ENCODE measurements at regions not wholly inside any gene's neighbourhood (a gene's known extent, or its start where the extent isn't known, plus 50 kb on each side); places are given as distances from the start of the nearest gene placed in this dataset.
A peak's percentile ranks its signal among the peaks of the same experiment; 100 is the strongest.
"Not testable (repeated sequence)": the region's sequence is repeated elsewhere in the genome, so short reads cannot be mapped to it uniquely, and the experiment has no call there.

DNA sequence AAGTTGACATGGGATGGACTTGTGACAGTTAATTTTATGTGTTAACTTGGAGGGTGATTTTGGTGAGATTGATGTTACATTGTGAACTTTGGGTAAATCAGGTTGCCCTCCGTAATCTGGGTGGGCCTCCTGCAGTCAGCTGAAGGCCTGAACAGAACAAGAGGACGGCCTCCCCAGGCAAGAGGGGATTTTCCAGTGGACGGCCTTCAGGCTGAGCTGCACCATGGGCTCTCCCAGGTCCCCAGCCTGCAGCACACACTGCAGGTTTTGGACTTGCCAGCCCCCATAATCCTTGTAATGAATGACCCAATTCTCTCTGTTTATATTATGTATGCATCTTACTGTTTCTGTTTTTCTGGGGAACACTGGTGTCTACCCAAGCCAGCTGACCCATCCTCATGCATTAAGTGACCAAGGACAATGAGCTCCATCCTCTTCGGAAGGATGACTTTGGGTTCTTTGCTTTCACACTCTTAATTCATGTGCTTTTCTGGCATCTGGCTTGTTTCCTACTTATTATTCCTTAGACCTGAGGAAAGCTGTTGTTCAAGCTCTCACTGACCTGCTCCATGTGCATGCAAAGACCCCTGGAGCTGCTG, 64.2 kb downstream of the DACT2 start:
- no peak for FAIRE-seq
- DNase-seq (ENCODE audit: insufficient read length, low spot score) = no peak

DNA sequence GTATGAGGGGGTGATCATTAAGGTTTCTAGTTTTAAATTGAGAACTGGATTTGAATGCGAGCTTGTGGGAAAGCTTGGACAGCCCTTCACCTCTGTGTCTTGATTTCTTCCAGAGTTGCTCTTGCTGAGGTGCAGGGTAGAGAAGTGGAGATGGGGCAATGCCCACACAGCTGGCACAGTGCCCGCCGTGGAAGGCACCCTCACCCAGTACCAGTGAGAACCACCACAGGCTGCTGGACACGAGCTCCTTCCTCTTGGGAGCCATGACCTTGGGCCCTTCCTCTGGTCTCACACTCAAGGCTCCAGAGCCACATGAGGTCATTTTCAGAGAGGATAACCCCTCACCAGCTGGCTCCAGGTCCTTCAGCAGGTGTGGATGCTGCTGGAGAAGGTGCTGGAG, 67.3 kb downstream of the DACT2 start:
- no peak for DNase-seq (ENCODE audit: insufficient read length, low spot score)
- no peak for FAIRE-seq

DNA sequence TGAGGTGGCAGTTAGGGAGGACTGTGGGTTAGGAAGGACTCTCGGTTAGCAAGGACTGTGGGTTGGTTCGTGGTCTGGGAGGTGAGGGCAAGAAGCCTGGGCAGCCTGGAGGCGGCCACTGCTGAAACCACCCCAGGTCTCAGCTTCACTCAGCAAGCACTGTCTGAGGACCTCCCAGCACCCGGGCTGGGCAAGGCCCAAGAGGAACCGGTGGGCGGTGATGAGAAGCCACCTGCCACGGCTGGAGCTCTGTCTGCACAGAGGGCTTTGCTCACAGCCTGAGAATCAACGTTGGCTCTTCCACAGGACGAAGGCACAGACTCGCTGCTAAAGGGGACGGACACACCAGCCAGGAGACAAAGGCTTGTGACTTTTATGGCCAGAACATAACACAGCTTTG, 69.3 kb downstream of the DACT2 start:
- FAIRE-seq (no peak), DNase-seq (ENCODE audit: insufficient read length, low spot score) (no peak)

DNA sequence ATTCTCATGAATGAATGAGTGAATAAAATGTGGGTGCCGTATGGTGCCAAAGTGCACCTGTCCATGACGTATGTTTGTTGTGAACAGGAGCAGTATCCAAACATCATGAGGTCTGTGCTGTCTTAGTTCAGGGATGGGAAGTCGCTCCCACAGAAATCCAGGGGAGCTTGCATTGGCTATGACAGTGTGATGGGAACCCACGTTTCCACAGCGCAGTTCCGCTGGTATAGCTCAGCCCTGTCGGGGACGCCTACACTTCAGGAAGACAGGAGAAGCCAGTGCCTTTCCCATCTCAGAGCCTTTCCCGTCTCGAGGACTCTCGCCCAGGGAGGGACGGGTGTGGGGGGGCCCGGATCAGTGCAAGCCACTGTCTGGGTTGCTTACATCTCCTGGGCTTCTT, 69.8 kb downstream of the DACT2 start:
- DNase-seq (ENCODE audit: insufficient read length, low spot score) (no peak), FAIRE-seq (no peak)

DNA sequence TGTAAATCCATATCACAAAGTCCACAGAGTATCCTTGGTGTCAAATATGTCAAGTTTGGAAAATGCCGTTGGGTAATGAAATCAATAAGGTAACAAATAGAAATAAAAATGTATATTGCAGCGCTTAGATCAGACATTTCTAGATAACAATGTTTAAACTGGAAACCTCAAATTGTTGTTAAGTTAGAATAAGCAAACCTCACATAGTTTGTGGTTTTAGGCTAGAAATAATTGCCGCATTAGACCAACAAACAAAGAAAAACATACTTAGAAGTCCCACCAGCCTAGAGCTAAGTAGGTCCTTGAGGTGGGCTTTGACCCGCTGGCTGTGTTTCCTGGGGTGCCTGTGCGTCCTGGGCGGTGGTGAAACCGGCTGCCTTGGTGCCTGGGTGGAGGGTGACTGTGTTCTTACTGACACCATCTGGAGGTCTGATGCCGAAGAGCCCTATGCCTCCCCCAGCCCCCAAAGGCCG, 71.4 kb downstream of the DACT2 start:
- DNase-seq (ENCODE audit: insufficient read length, low spot score) = no peak
- no peak for FAIRE-seq

DNA sequence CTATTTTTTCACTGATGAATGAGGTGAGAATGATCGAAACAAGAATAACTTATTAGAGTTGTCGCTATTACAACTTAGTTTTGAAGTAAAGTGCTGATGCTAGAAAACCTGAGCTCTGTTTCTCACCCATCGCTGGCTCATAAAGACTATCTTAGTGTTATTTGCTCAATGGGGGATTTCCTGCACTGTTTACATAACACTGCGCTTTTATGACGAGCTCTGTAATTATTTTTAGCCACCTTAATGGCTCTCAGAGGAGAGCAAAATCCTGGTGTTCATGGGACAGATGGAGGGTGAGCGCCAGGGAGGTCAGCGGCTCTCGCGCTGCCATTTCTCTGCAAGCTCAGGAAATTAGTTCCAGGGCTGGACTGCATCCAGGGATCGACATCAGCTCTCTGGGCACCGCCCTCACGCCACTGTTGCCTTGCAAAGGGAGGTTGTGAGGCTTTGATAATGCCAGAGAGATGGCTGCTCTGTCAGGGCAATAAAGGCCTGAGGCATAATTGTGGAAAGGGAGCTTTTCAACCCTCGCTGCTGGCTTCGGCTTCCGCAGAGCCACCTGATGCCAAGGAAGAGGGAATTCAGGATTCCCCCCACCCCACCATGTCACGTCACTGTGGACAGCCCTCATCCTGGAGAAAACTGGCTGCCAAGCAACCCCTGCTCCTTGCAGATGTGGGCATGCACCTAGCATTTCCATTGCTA, 72.0 kb downstream of the DACT2 start:
- no peak for FAIRE-seq
- no peak for DNase-seq (ENCODE audit: insufficient read length, low spot score)

DNA sequence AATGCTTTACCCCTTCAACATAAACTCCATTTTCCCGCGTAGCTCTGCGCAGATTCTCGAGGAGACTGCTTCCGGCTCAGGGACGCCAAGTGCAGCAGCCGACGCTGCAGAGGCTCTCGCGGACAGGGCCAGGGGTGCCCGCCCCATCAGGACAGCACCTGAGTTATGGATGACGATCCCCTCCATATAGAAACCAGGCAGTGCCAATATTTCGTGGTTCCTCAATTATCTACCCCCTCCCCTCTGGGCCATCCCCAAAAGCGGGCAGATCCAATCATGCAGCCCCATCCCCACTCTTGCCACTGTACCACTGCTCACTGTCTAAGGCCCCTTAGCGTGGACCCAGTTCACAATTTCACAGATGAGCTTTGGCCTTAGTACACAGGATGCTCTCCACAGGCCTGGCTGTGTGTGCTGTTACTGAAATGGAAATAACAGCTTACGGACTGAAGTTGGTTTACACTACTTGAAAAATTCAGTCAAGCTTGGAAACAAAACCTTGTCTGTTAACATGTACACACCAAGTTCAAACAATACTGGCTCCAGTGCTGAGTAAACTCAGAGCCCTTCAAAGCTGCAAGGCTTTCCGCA, 74.5 kb downstream of the DACT2 start:
- FAIRE-seq = no peak
- DNase-seq (ENCODE audit: insufficient read length, low spot score) = no peak

DNA sequence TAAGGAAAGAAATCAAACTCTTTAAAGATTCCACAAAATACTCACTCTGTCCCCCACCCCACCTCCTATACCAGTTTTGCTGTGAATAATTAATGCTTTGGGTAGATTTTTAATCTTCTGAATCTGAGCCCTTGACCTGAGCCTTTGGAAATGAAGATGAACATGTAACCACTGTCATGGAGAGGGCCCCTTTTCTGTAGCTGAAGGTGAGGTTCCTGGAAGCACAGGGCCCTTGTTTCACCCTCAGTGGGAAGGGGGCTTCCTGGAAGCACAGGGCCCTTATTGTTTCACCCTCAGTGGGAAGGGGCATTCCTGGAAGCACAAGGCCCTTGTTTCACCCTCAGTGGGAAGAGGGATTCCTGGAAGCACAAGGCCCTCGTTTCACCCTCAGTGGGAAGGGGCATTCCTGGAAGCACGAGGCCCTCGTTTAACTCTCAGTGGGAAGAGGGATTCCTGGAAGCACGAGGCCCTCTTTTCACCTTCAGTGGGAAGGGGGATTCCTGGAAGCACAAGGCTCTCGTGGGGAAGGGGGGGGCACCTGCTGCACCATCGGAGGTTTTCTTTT, 75.7 kb downstream of the DACT2 start:
- FAIRE-seq = no peak

DNA sequence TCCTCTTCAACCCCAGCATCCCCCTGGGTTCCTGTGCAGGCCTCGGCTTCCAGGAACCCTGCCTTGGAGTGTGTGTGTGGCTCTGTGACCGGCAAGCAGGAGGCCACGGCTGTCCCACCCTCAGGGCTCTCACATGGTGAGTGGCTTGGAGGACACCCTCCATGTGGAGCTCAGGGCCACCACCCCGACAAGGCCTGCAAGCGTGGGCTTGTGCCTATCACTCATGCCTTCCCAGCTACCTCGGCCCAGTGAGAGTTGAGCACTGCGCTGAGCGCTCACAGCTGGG, 76.7 kb downstream of the DACT2 start:
- FAIRE-seq = no peak

More for the DNA sequence above, 75.7 kb downstream of the DACT2 start:
- no peak for DNase-seq (ENCODE audit: insufficient read length, low spot score)

DNA sequence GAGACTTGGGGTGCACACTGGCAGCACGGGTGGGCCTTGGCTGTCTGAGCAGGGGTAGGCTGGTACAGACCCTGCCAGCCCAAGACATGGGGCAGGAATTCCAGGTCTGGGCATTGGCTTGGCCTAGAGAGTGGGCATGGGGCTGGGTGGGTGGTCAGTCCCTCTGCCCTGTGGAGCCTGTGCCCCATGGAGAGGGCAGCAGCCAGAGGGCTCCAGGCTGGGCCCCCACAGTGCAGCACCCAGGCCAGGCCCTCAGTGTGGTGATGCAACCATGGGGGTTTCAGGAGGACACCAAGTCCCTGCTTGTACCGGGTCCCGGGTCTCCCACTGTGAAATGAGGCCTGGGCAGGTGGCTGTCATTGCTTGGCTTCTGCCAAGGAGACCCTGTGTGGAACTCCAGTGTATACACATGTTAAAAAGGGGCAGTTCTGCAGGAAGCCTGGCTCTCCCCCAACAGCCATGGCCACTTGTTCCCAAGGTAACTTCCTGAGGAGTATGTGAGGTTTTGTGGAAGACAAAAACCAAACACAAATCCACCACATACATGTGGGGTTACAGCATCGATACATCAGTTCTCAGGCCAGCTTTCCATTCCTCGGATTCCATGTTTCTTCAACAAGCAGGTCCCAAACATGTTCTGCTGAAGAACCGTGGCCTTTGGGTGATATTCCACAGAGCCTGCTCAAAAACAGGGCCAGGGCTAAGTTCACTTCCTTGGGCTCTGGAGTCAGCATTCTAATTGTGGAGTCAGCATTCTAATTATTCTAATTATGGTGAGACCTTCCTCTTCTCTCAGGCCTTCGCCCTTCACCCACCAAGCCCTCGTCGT, 77.3 kb downstream of the DACT2 start:
- FAIRE-seq (no peak), DNase-seq (ENCODE audit: insufficient read length, low spot score) (no peak)

More for the DNA sequence above, 76.7 kb downstream of the DACT2 start:
- no peak for DNase-seq (ENCODE audit: insufficient read length, low spot score)

DNA sequence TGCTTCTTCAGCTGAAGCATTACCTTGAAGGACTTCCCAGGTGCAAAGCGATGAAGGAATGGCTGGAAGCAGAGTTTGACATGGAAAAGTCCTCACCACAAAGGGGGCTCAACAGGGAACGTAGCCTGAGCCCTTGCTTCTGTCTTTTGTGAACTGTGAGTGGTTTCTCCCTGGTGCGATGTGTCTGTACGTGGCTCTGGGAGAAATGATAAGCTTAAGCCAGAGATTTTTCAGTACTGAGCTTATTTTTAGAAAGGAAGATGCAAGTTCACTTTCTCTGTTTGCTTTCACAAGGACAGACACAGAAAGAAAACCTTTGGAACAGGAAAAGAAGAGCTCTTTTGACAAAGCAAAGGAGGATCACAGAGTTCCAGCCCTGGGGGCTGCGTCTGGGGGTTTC, 79.4 kb downstream of the DACT2 start:
- DNase-seq (ENCODE audit: insufficient read length, low spot score) (no peak), FAIRE-seq (no peak)

DNA sequence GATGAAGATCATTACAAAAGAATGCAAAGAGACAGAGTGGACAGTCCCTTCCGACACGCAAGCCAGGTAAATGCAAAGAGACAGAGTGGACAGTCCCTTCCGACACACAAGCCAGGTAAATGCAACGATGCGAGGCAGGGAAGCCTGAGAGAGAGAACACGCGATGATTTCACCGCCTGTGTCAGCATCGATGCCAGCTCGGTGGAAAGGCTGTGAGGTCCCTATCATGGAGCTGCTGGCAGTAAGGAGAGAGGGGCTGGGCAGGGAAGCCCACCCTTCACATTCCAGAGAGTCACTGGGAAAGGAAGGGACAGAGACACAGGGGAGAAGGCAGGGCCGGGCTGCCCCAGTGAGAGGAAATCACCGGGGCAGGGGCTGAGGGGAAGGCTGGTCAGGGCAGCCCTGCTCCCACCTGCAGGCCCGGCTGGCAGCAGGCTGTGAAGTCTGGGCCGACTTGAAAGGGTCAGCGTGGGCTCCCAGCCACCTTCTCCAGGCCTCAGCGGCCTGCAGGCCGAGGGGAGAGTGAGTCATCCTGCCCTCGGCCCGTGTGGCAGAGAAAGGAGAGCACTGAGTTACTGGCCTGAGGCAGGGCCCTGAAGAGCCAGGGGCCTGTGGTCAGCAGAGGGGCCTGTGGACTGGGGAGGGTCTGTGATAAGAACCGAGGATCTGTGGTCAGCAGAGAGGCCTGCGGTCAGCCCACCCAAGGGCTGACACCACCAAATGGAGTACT, 80.4 kb downstream of the DACT2 start:
- FAIRE-seq = no peak
- DNase-seq (ENCODE audit: insufficient read length, low spot score) = peak; percentile 14

DNA sequence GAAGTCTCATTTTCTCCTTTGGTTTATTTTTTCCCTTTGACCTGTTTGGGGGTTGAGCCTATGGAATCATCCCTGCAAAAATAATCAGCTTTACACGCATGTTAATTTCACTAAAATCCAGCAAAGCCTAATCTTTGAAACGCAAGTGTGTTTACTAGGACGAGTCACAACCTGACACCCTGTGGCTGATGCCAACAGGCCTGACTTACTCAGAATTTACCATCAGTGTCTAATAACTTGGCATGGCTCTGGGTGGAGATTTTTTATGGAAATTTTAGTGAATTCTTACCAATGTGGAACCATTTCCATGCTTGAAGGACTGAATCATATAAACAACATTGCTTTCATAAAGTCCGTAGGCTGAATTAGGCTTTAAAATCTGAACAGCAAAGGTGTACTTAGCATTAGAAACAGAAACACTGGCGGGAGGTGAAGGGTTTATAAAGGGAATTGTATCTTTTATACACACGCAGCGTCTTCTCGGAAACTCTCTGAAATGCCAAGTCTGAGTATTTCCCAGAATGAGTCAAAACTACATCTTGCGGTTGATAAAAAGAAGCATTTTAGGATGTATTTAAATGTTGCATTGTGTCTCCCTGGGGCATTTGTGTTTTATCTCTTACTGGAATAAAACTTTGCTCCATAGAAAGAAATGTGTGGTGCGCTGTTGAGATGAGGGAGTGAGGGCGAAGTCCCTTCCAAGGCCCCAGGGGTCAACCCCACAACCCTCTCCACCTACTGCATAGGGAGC, 81.2 kb downstream of the DACT2 start:
- FAIRE-seq (no peak), DNase-seq (ENCODE audit: insufficient read length, low spot score) (no peak)

DNA sequence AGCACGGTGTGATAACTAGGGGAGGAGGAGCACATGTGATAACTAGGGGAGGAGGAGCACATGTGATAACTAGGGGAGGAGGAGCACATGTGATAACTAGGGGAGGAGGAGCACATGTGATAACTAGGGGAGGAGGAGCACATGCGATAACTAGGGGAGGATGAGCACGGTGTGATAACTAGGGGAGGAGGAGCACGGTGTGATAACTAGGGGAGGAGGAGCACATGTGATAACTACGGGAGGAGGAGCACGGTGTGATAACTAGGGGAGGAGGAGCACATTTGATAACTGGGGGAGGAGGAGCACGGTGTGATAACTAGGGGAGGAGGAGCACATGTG, 85.7 kb downstream of the DACT2 start:
- FAIRE-seq; DNase-seq (ENCODE audit: insufficient read length, low spot score): not testable (repeated sequence)

DNA sequence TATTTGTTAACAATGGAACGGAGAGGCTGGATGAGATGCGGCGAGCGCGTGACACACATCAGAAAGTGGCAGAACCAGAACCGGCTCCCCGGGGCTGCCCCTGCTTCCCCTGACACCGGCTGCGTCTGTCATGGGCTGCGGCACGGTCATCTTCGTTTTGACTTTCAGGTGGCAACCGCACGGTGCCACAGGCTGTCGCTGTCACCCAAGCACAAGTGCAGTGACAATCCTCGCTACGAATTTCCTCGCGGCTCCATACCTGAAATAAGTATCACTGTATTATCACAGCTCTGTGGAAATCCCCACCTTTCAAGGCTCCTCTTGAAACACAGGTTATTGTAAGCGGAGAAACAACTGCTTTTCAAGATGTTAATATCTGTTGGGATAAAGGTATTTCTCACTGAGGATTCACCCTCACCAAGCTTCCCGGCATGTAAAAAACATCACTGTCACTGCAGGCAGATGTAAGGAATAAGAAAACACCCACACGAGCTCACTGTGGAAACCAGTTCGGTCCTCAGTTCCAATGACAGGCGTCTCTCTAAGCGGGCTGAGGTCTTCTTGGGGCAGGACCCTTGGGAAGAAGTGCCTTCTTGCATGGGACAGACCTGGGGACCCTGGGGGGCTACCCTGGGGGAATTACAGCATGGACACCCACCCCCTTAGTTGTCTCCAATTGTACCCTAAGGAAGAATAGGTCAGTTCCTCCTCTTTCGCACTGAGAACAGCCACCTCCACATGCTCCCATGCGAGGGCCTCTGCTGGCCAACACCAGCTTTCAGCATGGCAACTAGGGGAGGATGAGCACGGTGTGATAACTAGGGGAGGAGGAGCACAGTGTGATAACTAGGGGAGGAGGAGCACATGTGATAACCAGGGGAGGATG, 86.3 kb downstream of the DACT2 start:
- DNase-seq (ENCODE audit: insufficient read length, low spot score) (no peak), FAIRE-seq (no peak)

DNA sequence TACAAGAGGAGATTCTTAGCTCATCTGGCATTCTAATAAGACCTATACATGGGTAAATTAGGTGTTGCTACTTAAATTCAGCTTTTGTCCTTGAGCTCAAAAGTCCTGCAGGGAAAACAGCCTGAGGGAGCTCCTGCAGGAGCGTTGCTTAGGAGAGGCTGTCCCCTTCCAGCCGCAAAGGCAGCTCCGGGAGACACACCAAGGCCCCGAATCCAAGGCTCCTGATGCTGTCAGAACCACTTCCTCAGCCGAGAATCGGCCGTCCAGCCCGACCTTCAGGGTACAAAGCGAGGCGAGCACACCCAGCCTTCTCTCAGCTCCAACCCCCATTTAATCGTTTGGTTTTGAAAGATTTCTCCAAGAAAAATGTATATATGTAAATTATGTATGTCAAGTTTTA, 87.0 kb downstream of the DACT2 start:
- no peak for DNase-seq (ENCODE audit: insufficient read length, low spot score)

DNA sequence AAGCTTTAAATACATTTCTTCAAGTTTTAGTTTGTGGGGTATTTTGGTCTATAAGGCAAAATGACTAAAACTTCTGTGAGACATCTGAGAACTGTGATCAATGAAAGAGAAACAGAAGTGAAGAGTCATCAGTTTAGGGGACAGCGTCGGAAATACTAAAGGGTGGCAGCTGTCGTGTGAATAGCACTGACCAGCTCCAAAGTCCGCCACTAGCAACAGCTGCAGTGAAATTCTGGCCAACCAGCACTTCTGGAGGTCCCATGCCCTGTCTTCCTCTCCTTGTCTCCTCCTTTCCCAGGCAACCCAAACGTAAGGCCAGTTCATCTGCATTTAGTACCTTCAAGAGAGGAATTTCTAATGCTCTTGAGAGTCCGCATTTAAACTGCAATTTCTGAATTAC, 87.5 kb downstream of the DACT2 start:
- no peak for DNase-seq (ENCODE audit: insufficient read length, low spot score)
- FAIRE-seq = no peak

More for the DNA sequence above, 87.0 kb downstream of the DACT2 start:
- FAIRE-seq = no peak

DNA sequence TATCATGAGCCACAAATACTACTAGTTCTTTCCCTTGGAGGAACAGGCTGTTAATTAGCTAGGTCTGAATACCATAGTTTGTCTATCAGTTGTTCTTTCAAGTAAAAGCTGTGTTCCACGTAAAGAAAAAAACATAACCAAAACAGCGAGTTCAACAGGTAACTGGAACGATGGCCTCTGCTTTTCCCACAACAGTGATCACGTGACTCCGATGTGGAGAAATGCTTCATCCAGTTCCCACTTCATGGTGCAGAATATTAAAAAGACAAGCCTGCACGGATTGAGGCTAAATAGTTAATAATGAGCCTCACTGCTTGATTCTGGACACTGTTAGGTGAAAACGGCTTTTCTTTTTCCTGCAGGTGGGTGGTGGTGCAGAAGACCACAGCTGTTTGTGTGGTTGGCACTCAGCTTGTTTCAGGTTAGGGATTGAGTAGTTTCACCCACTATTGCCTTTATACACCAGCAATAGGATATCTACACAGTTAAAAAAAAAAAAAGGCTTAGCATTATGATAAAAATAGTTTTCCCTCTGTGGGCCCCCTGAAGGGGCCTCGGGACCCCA, 88.1 kb downstream of the DACT2 start:
- DNase-seq (ENCODE audit: insufficient read length, low spot score) = no peak
- no peak for FAIRE-seq

DNA sequence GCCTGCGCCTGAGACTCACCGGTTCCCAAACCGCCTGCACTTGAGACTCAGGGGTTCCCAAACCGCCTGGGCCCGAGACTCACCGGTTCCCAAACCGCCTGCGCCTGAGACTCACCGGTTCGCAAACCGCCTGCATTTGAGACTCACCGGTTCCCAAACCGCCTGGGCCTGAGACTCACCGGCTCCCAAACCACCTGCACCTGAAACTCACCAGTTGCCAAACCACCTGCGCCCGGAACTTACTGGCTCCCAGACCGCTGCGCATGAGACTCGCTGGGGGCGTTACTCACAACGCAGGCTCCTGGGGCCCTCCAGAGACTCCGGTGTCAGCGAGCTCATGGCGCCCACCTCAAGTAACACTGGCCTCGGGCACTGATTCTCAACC, 90.2 kb downstream of the DACT2 start:
- no peak for FAIRE-seq
- no peak for DNase-seq (ENCODE audit: insufficient read length, low spot score)

Data from HTR-8/SVneo (cell line).